H1 (cell line): ENCODE measurements at regions not wholly inside any gene's neighbourhood (a gene's known extent, or its start where the extent isn't known, plus 50 kb on each side); places are given as distances from the start of the nearest gene placed in this dataset.

Source experiments
- CTCF ChIP-seq, 3 experiments: IDR thresholded peaks; 1 replicate in 2 of 3; 2 replicates in 1 of 3; pipeline versions ENCODE4 v1.5.1 to v1.6.1; 2011; ENCODE audit warnings: low read length in 3 of 3, mild to moderate bottlenecking in 3 of 3, inconsistent platforms in 2 of 3, low read depth in 1 of 3, moderate library complexity in 1 of 3; ENCODE audit not compliant: insufficient read depth in 1 of 3; ENCODE audit errors: control extremely low read depth in 1 of 3
- EZH2 ChIP-seq: fragments of 200-600 bp; sonication (generic); IDR thresholded peaks from 2 replicates; pipeline ENCODE4 v1.7.1; 2012; ENCODE audit warnings: low read depth, mild to moderate bottlenecking, moderate library complexity, low read length, inconsistent platforms; ENCODE audit not compliant: severe bottlenecking
- MAFK ChIP-seq: IDR thresholded peaks from 2 replicates; pipeline ENCODE4 v1.6.1; 2012; ENCODE audit warnings: low read depth, mild to moderate bottlenecking, improper control_type of control experiment, low read length
- NRF1 ChIP-seq: IDR thresholded peaks from 2 replicates; pipeline ENCODE4 v1.6.1; 2011; ENCODE audit warnings: mild to moderate bottlenecking, low read depth, low read length, improper control_type of control experiment
- TAF1 ChIP-seq: IDR thresholded peaks from 2 replicates; pipeline ENCODE4 v1.6.1; 2011; ENCODE audit warnings: mild to moderate bottlenecking, low read depth, low read length

DNA sequence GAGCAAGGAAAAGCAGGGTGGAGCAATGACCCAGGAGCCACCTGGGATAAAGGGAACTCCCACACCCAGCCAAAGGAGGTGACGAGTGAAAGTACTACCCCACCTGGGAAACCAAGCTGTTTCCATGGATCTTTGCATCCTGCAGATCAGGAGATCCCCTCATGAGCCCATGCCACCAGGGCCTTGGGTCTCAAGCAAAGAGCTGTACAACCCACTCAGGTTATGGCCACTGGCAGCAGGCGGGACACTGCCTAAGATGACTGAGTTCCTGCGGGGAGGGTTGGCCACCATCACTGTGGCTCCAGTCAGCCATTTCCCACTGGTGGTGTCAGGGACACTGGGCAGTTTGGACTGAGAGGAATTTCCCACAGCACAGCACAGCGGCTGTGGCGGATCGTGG, 225.7 kb downstream of the CDH9 start (continued):
- TF ChIP-seq CTCF (IDR thresholded peaks at IDR 0.05; ENCODE audit: control extremely low read depth in 1 of 3, insufficient read depth in 1 of 3, low read depth in 1 of 3, low read length in 3 of 3) (no peak), EZH2 (no peak), TAF1 (no peak), NRF1 (no peak), MAFK (no peak)
- TF ChIP-seq, all 59 proteins: peak for 0
